ENCODE measurements at regions not wholly inside any gene's neighbourhood (a gene's known extent, or its start where the extent isn't known, plus 50 kb on each side); places are given as distances from the start of the nearest gene placed in this dataset.

DNA sequence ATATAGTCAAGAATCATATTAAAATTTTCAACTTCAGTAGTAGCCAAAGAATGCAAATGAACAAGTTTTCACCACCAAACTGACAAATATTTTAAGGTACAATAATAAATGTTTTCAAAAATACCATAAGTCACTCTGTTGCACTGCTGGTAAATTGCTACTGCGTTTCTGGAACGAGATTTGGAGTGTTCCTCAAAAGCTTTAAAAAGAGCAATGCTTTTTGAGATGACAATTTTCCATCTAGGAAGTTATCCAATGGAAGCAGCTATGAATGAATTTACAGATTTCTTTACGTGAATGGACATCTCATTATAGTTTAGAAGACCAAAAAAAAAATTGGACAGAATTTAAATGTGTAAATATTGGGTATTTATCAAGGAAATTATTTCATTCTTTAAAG lies 173.2 kb upstream of the OR13F1 start:
- TF ChIP-seq GABPA (IDR thresholded peaks at IDR 0.05 in 1 of 2, conservative IDR thresholded peaks at IDR 0.05 in 1 of 2) (no peak), FOXA2 (IDR thresholded peaks at IDR 0.05) (no peak), YY1 (IDR thresholded peaks at IDR 0.05) (no peak), TAF1 (conservative IDR thresholded peaks at IDR 0.05) (no peak)
- TF ChIP-seq, protein P1, sequence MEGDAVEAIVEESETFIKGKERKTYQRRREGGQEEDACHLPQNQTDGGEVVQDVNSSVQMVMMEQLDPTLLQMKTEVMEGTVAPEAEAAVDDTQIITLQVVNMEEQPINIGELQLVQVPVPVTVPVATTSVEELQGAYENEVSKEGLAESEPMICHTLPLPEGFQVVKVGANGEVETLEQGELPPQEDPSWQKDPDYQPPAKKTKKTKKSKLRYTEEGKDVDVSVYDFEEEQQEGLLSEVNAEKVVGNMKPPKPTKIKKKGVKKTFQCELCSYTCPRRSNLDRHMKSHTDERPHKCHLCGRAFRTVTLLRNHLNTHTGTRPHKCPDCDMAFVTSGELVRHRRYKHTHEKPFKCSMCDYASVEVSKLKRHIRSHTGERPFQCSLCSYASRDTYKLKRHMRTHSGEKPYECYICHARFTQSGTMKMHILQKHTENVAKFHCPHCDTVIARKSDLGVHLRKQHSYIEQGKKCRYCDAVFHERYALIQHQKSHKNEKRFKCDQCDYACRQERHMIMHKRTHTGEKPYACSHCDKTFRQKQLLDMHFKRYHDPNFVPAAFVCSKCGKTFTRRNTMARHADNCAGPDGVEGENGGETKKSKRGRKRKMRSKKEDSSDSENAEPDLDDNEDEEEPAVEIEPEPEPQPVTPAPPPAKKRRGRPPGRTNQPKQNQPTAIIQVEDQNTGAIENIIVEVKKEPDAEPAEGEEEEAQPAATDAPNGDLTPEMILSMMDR (IDR thresholded peaks at IDR 0.05; ENCODE audit: low read depth, low read length, missing input control), result no peak
- TF ChIP-seq, protein P2, sequence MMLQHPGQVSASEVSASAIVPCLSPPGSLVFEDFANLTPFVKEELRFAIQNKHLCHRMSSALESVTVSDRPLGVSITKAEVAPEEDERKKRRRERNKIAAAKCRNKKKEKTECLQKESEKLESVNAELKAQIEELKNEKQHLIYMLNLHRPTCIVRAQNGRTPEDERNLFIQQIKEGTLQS (IDR thresholded peaks at IDR 0.05), result no peak
- TF ChIP-seq, protein P3, sequence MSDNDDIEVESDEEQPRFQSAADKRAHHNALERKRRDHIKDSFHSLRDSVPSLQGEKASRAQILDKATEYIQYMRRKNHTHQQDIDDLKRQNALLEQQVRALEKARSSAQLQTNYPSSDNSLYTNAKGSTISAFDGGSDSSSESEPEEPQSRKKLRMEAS (IDR thresholded peaks at IDR 0.05), result no peak

Measured in liver (tissue), 3 donors.